Activated B cell treated with CpG ODN at 0.5 μM for 24 hours (primary cell): ENCODE measurements at regions not wholly inside any gene's neighbourhood (a gene's known extent, or its start where the extent isn't known, plus 50 kb on each side); places are given as distances from the start of the nearest gene placed in this dataset.

ENCODE experiments used
- ATAC-seq: fragments of 200-7000 bp; cut with Tn5 transposase; one replicate; pipeline ENCODE4 v1.10.0; 2021; ENCODE audit warnings: low read depth, mild to moderate bottlenecking, moderate library complexity
- CTCF ChIA-PET: fragments of 350-600 bp; sonication (Branson Sonifier 250); formaldehyde crosslinking; loops from one replicate; lab custom pipeline; 2021; ENCODE audit warnings: antibody characterized with exemption; lab: Charles Lee
- POLR2A ChIA-PET: fragments of 350-600 bp; sonication (Branson Sonifier 250); formaldehyde crosslinking; loops from one replicate; lab custom pipeline; 2021; ENCODE audit warnings: antibody characterized with exemption; lab: Charles Lee
- DNase-seq: peaks from one replicate; pipeline ENCODE4 v3.0.0; 2022
- H3K27ac Mint-ChIP-seq: one replicate; pipeline ENCODE4 v1.8.0; 2020; ENCODE audit warnings: mixed read lengths
- H3K27me3 Mint-ChIP-seq: one replicate; pipeline ENCODE4 v1.8.0; 2021; ENCODE audit warnings: mixed read lengths
- H3K36me3 Mint-ChIP-seq: one replicate; pipeline ENCODE4 v1.8.0; 2021; ENCODE audit warnings: low read depth, mixed read lengths
- H3K4me1 Mint-ChIP-seq: one replicate; pipeline ENCODE4 v1.8.0; 2021; ENCODE audit warnings: mixed read lengths
- H3K4me3 Mint-ChIP-seq: one replicate; pipeline ENCODE4 v1.8.0; 2020; ENCODE audit warnings: mild to moderate bottlenecking, mixed read lengths
- H3K9me3 Mint-ChIP-seq: one replicate; pipeline ENCODE4 v1.8.0; 2020; ENCODE audit warnings: mixed read lengths
- CTCF ChIP-seq: fragments of 200-600 bp; IDR thresholded peaks from one replicate; pipeline ENCODE4 v1.8.0; 2022; ENCODE audit warnings: antibody characterized with exemption, mild to moderate bottlenecking
- intact Hi-C: fragments of 100-400 bp; cut with micrococcal nuclease; formaldehyde crosslinking; loops from one replicate; pipeline ENCODE4 v1.15.1; 2024

DNA sequence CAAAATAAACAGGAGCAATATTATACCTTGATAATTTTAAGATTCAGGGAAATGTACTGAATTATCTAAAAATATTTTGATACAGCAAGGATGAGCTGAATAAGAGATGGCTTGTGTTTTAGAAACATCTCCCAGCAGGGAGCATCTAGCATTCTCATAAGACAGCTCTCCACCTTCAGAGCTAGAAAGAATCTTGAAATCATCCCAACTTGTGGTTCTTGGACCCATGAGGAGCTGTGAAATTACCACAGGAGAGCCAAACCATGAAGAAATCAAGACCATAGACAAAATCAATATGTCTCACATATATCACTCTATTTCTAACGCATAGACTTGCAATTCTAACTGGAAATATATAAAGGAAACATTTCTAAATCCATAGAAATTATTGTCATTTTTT lies 210.6 kb upstream of the DKK2 start:
- no peaks in the 10 kb centered on the region for H3K9me3 Mint-ChIP-seq
- H3K36me3 Mint-ChIP-seq, result no peaks in the 10 kb centered on the region
- ATAC-seq, result no peak
- CTCF ChIA-PET, result no interaction called here
- H3K27me3 Mint-ChIP-seq, result no peaks in the 10 kb centered on the region
- H3K4me3 Mint-ChIP-seq, result no peak overlapping the region
- no peak overlapping the region for H3K27ac Mint-ChIP-seq
- no peak for DNase-seq
- POLR2A ChIA-PET, result no interaction called here
- no peaks in the 10 kb centered on the region for H3K4me1 Mint-ChIP-seq
- intact Hi-C loops, result no loop called here
- no peak for TF ChIP-seq CTCF

GRCh38 chr4:107243141-107243781 lies 207.1 kb upstream of the DKK2 start:
- H3K4me3 Mint-ChIP-seq, result no peak overlapping the region
- ATAC-seq, result no peak
- no peak for TF ChIP-seq CTCF
- no peaks in the 10 kb centered on the region for H3K36me3 Mint-ChIP-seq
- no peaks in the 10 kb centered on the region for H3K27me3 Mint-ChIP-seq
- no peak for DNase-seq
- intact Hi-C loops, result no loop called here
- ChIA-PET CTCF (no interaction called here), POLR2A (no interaction called here)
- H3K27ac Mint-ChIP-seq, result no peak overlapping the region
- peaks cover 1% of the 10 kb centered on the region for H3K9me3 Mint-ChIP-seq
- H3K4me1 Mint-ChIP-seq, result no peaks in the 10 kb centered on the region

GRCh38 chr4:107220976-107221375 lies 184.9 kb upstream of the DKK2 start:
- CTCF ChIA-PET, result no interaction called here
- H3K9me3 Mint-ChIP-seq, result no peaks in the 10 kb centered on the region
- DNase-seq (no peak), ATAC-seq (no peak)
- no peaks in the 10 kb centered on the region for H3K36me3 Mint-ChIP-seq
- H3K27ac Mint-ChIP-seq, result no peak overlapping the region
- intact Hi-C loops, result no loop called here
- no peaks in the 10 kb centered on the region for H3K4me1 Mint-ChIP-seq
- POLR2A ChIA-PET, result no interaction called here
- no peaks in the 10 kb centered on the region for H3K27me3 Mint-ChIP-seq
- H3K4me3 Mint-ChIP-seq, result no peak overlapping the region
- no peak for TF ChIP-seq CTCF

DNA sequence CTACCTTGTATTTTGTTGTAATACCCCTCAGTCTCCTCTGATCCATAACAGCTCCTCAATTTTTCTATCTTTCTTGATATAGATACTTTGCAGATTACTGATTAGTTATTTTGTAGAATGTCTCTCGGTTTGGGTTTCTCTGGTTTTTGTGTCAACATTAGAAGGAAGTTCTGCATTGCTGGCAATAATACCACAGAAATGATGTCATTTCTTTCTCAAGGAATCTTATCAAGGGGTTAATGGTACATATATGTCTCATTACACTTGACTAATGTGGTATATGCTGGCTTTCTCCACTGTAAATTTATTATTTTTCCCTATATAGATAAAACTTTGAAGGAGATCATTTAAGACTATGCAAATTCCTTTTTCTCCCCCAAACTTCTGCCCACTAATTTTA lies 183.6 kb upstream of the DKK2 start:
- POLR2A ChIA-PET, result no interaction called here

DNA sequence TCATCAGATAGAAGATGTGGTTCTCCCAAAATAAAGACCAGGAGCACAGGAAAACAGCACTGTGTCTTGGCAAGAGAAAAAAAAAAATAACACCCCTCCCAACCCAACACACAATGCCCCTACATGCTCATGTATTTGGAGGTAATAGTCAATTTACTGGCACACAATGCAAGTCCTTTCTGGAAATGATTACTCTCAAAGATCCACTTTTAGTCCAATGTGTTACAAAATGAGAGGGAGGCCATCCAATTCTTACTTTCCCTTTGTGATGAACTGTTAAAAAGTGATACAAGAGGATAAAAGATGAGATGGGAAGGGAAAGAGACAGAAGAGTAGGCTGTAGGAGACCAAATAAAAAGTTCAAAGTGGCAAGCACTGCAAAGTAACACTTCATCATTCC lies 180.3 kb upstream of the DKK2 start:
- no peak overlapping the region for H3K27ac Mint-ChIP-seq
- intact Hi-C loops, result no loop called here
- ChIA-PET CTCF (no interaction called here), POLR2A (no interaction called here)
- TF ChIP-seq CTCF, result no peak
- H3K27me3 Mint-ChIP-seq, result no peaks in the 10 kb centered on the region
- H3K4me3 Mint-ChIP-seq, result no peak overlapping the region
- ATAC-seq (no peak), DNase-seq (no peak)
- H3K9me3 Mint-ChIP-seq, result no peaks in the 10 kb centered on the region
- H3K4me1 Mint-ChIP-seq, result no peaks in the 10 kb centered on the region
- H3K36me3 Mint-ChIP-seq, result no peaks in the 10 kb centered on the region

More for the DNA sequence above, 183.6 kb upstream of the DKK2 start:
- ATAC-seq, result no peak
- intact Hi-C loops, result no loop called here
- TF ChIP-seq CTCF, result no peak
- H3K27me3 Mint-ChIP-seq, result no peaks in the 10 kb centered on the region
- H3K4me3 Mint-ChIP-seq, result no peak overlapping the region
- DNase-seq, result no peak
- no peaks in the 10 kb centered on the region for H3K4me1 Mint-ChIP-seq
- H3K27ac Mint-ChIP-seq, result no peak overlapping the region
- H3K36me3 Mint-ChIP-seq, result no peaks in the 10 kb centered on the region
- no peaks in the 10 kb centered on the region for H3K9me3 Mint-ChIP-seq
- CTCF ChIA-PET, result no interaction called here
